HFF-Myc (cell line): ENCODE measurements at regions not wholly inside any gene's neighbourhood (a gene's known extent, or its start where the extent isn't known, plus 50 kb on each side); places are given as distances from the start of the nearest gene placed in this dataset.

Source experiments
- DNase-seq: peaks from one replicate; pipeline ENCODE4 v3.0.0-alpha.2; 2011; ENCODE audit warnings: low read depth; ENCODE audit errors: extremely low read depth
- H3K4me3 ChIP-seq: replicated peaks from 2 replicates; pipeline ENCODE4 v1.5.1; 2011; ENCODE audit warnings: low read depth, mild to moderate bottlenecking, control low read depth, low read length
- CTCF ChIP-seq: IDR thresholded peaks from 2 replicates; pipeline ENCODE4 v1.5.1; 2012; ENCODE audit warnings: mild to moderate bottlenecking, low read depth, low read length, control low read depth; ENCODE audit errors: missing control alignments

- DNase-seq, result no peak
- no peak overlapping the region for H3K4me3 ChIP-seq
- no peak for TF ChIP-seq CTCF
These were observed 71.8 kb upstream of the VWDE start for GRCh38 chr7:12475362-12476063.

GRCh38 chr7:12477620-12478019 lies 74.0 kb upstream of the VWDE start:
- TF ChIP-seq CTCF, result no peak
- no peak for DNase-seq
- no peak overlapping the region for H3K4me3 ChIP-seq

GRCh38 chr7:12481722-12482121 lies 78.1 kb upstream of the VWDE start:
- H3K4me3 ChIP-seq, result no peak overlapping the region
- TF ChIP-seq CTCF, result no peak
- DNase-seq, result no peak

GRCh38 chr7:12485845-12486244 lies 82.2 kb upstream of the VWDE start:
- DNase-seq, result no peak
- H3K4me3 ChIP-seq, result no peak overlapping the region
- no peak for TF ChIP-seq CTCF

GRCh38 chr7:12488341-12488740 lies 82.2 kb upstream of the SCIN start:
- no peak overlapping the region for H3K4me3 ChIP-seq
- no peak for DNase-seq
- no peak for TF ChIP-seq CTCF

- no peak overlapping the region for H3K4me3 ChIP-seq
- peak; percentile 4 for DNase-seq
These were observed 80.3 kb upstream of the SCIN start for GRCh38 chr7:12490107-12490688.

More at GRCh38 chr7:12490107-12490688, 80.3 kb upstream of the SCIN start:
- no peak for TF ChIP-seq CTCF
